ENCODE measurements at regions not wholly inside any gene's neighbourhood (a gene's known extent, or its start where the extent isn't known, plus 50 kb on each side); places are given as distances from the start of the nearest gene placed in this dataset.

GRCh38 chr4:13983189-13983790, 355.8 kb upstream of the BOD1L1 start:
- TF ChIP-seq, protein P1, sequence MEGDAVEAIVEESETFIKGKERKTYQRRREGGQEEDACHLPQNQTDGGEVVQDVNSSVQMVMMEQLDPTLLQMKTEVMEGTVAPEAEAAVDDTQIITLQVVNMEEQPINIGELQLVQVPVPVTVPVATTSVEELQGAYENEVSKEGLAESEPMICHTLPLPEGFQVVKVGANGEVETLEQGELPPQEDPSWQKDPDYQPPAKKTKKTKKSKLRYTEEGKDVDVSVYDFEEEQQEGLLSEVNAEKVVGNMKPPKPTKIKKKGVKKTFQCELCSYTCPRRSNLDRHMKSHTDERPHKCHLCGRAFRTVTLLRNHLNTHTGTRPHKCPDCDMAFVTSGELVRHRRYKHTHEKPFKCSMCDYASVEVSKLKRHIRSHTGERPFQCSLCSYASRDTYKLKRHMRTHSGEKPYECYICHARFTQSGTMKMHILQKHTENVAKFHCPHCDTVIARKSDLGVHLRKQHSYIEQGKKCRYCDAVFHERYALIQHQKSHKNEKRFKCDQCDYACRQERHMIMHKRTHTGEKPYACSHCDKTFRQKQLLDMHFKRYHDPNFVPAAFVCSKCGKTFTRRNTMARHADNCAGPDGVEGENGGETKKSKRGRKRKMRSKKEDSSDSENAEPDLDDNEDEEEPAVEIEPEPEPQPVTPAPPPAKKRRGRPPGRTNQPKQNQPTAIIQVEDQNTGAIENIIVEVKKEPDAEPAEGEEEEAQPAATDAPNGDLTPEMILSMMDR (IDR thresholded peaks at IDR 0.05; ENCODE audit: low read length) = no peak; the same call in 1 of the 2 replicates
- TF ChIP-seq EZH2phosphoT487 (IDR thresholded peaks at IDR 0.05; ENCODE audit: low read length) = no peak

All from MM.1S (cell line).